HCT116 (cell line): ENCODE measurements at regions not wholly inside any gene's neighbourhood (a gene's known extent, or its start where the extent isn't known, plus 50 kb on each side); places are given as distances from the start of the nearest gene placed in this dataset.

ENCODE experiments used
- ATAC-seq: fragments of 200-7000 bp; cut with Tn5 transposase; 2 replicates; pipeline ENCODE4 v1.9.1; 2020; ENCODE audit warnings: mild to moderate bottlenecking, moderate library complexity
- BruUV-seq: library from RNA; stranded (reverse); fragments of 400-500 nt; replicated peaks from 2 replicates; lab custom pipeline; 2021; lab: Mats Ljungman, UMichigan
- CTCF ChIA-PET: fragments of 300-600 bp; sonication (Branson Sonifier 250); formaldehyde crosslinking; loops from one replicate; lab custom pipeline; 2021; ENCODE audit warnings: antibody characterized with exemption; lab: Charles Lee
- POLR2A ChIA-PET: fragments of 300-600, 350-600 bp; sonication (Branson Sonifier 250); formaldehyde crosslinking; loops from one replicate; lab custom pipeline; 2021; ENCODE audit warnings: antibody characterized with exemption; lab: Charles Lee
- RAD21 ChIA-PET, 2 experiments: fragments of 300-600 bp; sonication (Branson Sonifier 250); formaldehyde crosslinking; loops; one replicate each; lab custom pipeline; 2023; ENCODE audit warnings: low total read pairs in 2 of 2; ENCODE audit not compliant: uncharacterized antibody in 2 of 2, unreplicated experiment in 2 of 2, low non-redundant PET in 1 of 2; lab: Charles Lee
- DNase-seq: peaks from one replicate; pipeline ENCODE4 v3.0.0-alpha.2; 2010; ENCODE audit warnings: low read depth, low spot score
- H2AFZ ChIP-seq: fragments of 200-600 bp; shearing (Covaris generic), sonication (generic); 2 replicates; pipeline ENCODE4 v1.6.1; 2017; ENCODE audit warnings: low read depth, mixed run types, mixed read lengths, antibody characterized with exemption, low read length; ENCODE audit not compliant: poor library complexity, severe bottlenecking
- H3K27ac ChIP-seq: 2 replicates; pipeline ENCODE4 v1.5.1; 2012; ENCODE audit warnings: low read depth, low read length
- H3K27me3 ChIP-seq: fragments of 200-600 bp; sonication (generic); 2 replicates; pipeline ENCODE4 v1.6.1; 2016; ENCODE audit warnings: mixed run types, low read length, mixed read lengths; ENCODE audit not compliant: insufficient read depth
- H3K36me3 ChIP-seq, 2 experiments: fragments of 200-500 bp in 1 of 2; fragments of 200-600 bp in 1 of 2; sonication (Bioruptor generic) in 1 of 2; sonication (generic) in 1 of 2; 2 replicates each; pipeline versions ENCODE4 v1.5.1 to v1.6.1; 2014 to 2016; ENCODE audit warnings: low read length in 2 of 2, inconsistent platforms in 1 of 2, mixed read lengths in 1 of 2, mixed run types in 1 of 2; ENCODE audit not compliant: insufficient read depth in 2 of 2, control insufficient read depth in 1 of 2
- H3K4me1 ChIP-seq, 2 experiments: fragments of 200-600 bp in 1 of 2; sonication (generic) in 1 of 2; 2 replicates each; pipeline versions ENCODE4 v1.5.1 to v1.6.1; 2012 to 2017; ENCODE audit warnings: low read length in 2 of 2, inconsistent platforms in 1 of 2, mild to moderate bottlenecking in 1 of 2, mixed read lengths in 1 of 2, mixed run types in 1 of 2, moderate library complexity in 1 of 2; ENCODE audit not compliant: insufficient read depth in 2 of 2, control insufficient read depth in 1 of 2
- H3K4me2 ChIP-seq: fragments of 200-600 bp; sonication (generic); 2 replicates; pipeline ENCODE4 v1.6.1; 2017; ENCODE audit warnings: mixed run types, low read length, mixed read lengths
- H3K4me3 ChIP-seq, 2 experiments: fragments of 200-600 bp in 1 of 2; sonication (generic) in 1 of 2; replicated peaks in 1 of 2; 2 replicates each; pipeline ENCODE4 v1.5.1; 2011 to 2016; ENCODE audit warnings: low read length in 2 of 2, control low read depth in 1 of 2, low read depth in 1 of 2, mild to moderate bottlenecking in 1 of 2, mixed read lengths in 1 of 2, mixed run types in 1 of 2
- H3K79me2 ChIP-seq: fragments of 200-600 bp; sonication (generic); 2 replicates; pipeline ENCODE4 v1.6.1; 2017; ENCODE audit warnings: mild to moderate bottlenecking, mixed run types, low read length, moderate library complexity, mixed read lengths; ENCODE audit not compliant: insufficient read depth
- H3K9ac ChIP-seq: fragments of 200-600 bp; sonication (generic); 2 replicates; pipeline ENCODE4 v1.6.1; 2016; ENCODE audit warnings: low read length, mixed read lengths
- H3K9me2 ChIP-seq: fragments of 200-600 bp; sonication (generic), shearing (Covaris generic); 2 replicates; pipeline ENCODE4 v1.6.1; 2017; ENCODE audit warnings: mixed run types, mild to moderate bottlenecking, moderate library complexity; ENCODE audit not compliant: insufficient read depth
- H3K9me3 ChIP-seq, 2 experiments: fragments of 200-500 bp in 1 of 2; fragments of 200-600 bp in 1 of 2; sonication (Bioruptor generic) in 1 of 2; sonication (generic) in 1 of 2; 2 replicates each; pipeline ENCODE4 v1.6.1; 2014 to 2017; ENCODE audit warnings: low read length in 2 of 2, mixed read lengths in 2 of 2, inconsistent platforms in 1 of 2, low read depth in 1 of 2, mild to moderate bottlenecking in 1 of 2, mixed run types in 1 of 2, moderate library complexity in 1 of 2; ENCODE audit not compliant: control insufficient read depth in 1 of 2, insufficient read depth in 1 of 2
- H4K20me1 ChIP-seq: fragments of 200-600 bp; sonication (generic), shearing (Covaris generic); 2 replicates; pipeline ENCODE4 v1.6.1; 2017; ENCODE audit warnings: mixed run types, mild to moderate bottlenecking, moderate library complexity; ENCODE audit not compliant: insufficient read depth
- CBX3 ChIP-seq: IDR thresholded peaks from 2 replicates; pipeline ENCODE4 v1.6.1; 2012; ENCODE audit warnings: low read depth
- CEBPB ChIP-seq: IDR thresholded peaks from 2 replicates; pipeline ENCODE4 v1.6.1; 2012; ENCODE audit warnings: low read depth
- EGR1 ChIP-seq: IDR thresholded peaks from 2 replicates; pipeline ENCODE4 v1.6.1; 2012; ENCODE audit warnings: low read depth
- ELF1 ChIP-seq: IDR thresholded peaks from 2 replicates; pipeline ENCODE4 v1.6.1; 2012; ENCODE audit warnings: low read depth, borderline replicate concordance
- EZH2 ChIP-seq: fragments of 200-600 bp; sonication (generic); IDR thresholded peaks from 2 replicates; pipeline ENCODE4 v1.6.1; 2017; ENCODE audit warnings: antibody characterized with exemption, mixed run types
- POLR2A ChIP-seq: IDR thresholded peaks from 2 replicates; pipeline ENCODE4 v1.7.0; 2011; ENCODE audit warnings: borderline replicate concordance; ENCODE audit not compliant: insufficient read depth, insufficient read length; ENCODE audit errors: extremely low read depth
- SIN3A ChIP-seq: IDR thresholded peaks from 2 replicates; pipeline ENCODE4 v1.6.1; 2012; ENCODE audit warnings: low read depth
- SRF ChIP-seq: IDR thresholded peaks from 2 replicates; pipeline ENCODE4 v1.6.1; 2012; ENCODE audit warnings: low read depth
- YY1 ChIP-seq: IDR thresholded peaks from 2 replicates; pipeline ENCODE4 v1.6.1; 2011; ENCODE audit warnings: low read length, low read depth, moderate library complexity, mild to moderate bottlenecking; ENCODE audit not compliant: insufficient replicate concordance; ENCODE audit errors: extremely low read depth
- ZFX ChIP-seq: fragments of 450-650 bp; IDR thresholded peaks from 2 replicates; pipeline ENCODE4 v1.6.1; 2017
- ZNF274 ChIP-seq: fragments of 200-500 bp; sonication (Bioruptor generic); IDR thresholded peaks from 2 replicates; pipeline ENCODE4 v1.6.1; 2014; ENCODE audit warnings: mild to moderate bottlenecking, low read depth, low read length, inconsistent platforms
- intact Hi-C: fragments of 100-400 bp; cut with micrococcal nuclease; formaldehyde crosslinking; loops from 2 replicates; pipeline ENCODE4 v1.10.0; 2022
- TF ChIP-seq, protein P1 (sequence below): IDR thresholded peaks from 2 replicates; pipeline ENCODE4 v1.6.1; 2012
- TF ChIP-seq, protein P2 (sequence below): IDR thresholded peaks from 2 replicates; pipeline ENCODE4 v1.6.1; 2012; ENCODE audit warnings: low read depth
- TF ChIP-seq, protein P3 (sequence below): IDR thresholded peaks from 2 replicates; pipeline ENCODE4 v1.6.1; 2012
- TF ChIP-seq, protein P4 (sequence below), 3 experiments: fragments of 200-600 bp in 1 of 3; sonication (generic) in 1 of 3; IDR thresholded peaks in 2 of 3; conservative IDR thresholded peaks in 1 of 3; 2 replicates each; pipeline ENCODE4 v1.5.1; 2012 to 2017; ENCODE audit warnings: low read depth in 2 of 3, low read length in 2 of 3, antibody characterized with exemption in 1 of 3, borderline replicate concordance in 1 of 3, control low read depth in 1 of 3, mild to moderate bottlenecking in 1 of 3, mixed read lengths in 1 of 3, mixed run types in 1 of 3, moderate library complexity in 1 of 3; ENCODE audit not compliant: insufficient read depth in 1 of 3
- TF ChIP-seq, protein P5 (sequence below): IDR thresholded peaks from 2 replicates; pipeline ENCODE4 v1.6.1; 2011; ENCODE audit warnings: mild to moderate bottlenecking, low read length, moderate library complexity; ENCODE audit not compliant: insufficient replicate concordance; ENCODE audit errors: extremely low read depth

DNA sequence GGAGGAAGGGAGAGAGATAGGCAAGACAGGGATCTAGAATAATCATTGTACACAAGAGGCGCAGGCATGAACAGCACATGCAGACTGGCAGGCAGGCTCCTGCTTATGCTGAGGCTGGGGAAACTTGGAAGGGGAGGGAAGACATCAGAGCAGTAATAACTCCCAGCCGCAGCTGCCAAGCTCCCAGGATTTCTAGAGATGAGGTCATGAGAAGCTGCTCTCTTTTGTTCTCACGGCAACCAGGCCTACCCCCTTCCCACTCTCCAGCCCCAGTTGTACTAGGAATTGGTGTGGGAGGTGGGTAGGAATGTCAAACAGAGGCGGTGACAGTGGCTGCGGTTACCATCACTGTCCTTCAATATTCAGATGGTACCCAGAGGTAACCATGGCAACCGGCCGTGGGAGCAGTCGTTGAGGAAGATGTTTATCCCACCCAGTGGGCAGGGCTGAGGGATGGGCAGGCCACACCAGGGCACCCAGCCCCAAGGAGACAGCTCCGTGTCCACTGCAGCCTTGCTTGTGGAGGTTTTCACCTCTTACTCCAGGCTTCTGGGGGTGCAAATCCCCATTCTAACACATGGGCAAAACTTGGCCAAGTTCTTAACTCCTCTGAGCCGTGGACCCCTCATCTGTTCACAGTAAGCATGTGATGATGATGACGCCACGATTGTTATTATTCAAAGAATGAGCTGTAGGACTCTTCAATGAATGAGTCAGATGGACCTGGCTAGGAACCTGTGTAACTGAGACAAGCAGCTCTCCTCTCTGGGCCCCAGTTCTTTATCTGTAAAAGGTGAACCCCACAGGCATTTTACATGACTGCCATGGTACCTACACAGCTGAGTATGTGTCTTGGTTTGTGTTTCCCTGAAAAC, 360.8 kb upstream of the PROK2 start:
- Histone ChIP-seq H3K27ac (no peak overlapping the region), H3K9me2 (no peaks in the 10 kb centered on the region), H3K4me2 (no peak overlapping the region), H3K4me1 (no peaks in the 10 kb centered on the region), H3K36me3 (no peaks in the 10 kb centered on the region), H4K20me1 (no peaks in the 10 kb centered on the region), H3K9me3 (no peaks in the 10 kb centered on the region), H3K79me2 (no peaks in the 10 kb centered on the region), H3K4me3 (no peak overlapping the region), H3K27me3 (no peaks in the 10 kb centered on the region), H3K9ac (no peak overlapping the region), H2AFZ (no peak overlapping the region)
- ChIA-PET POLR2A (interaction anchor here (0.7 kb wide), 1 partner anchor 181 kb away, joined by 5 read pairs; no protein-coding TSS in a partner anchor), RAD21 (no interaction called here), CTCF (no interaction called here)
- intact Hi-C loops, result no loop called here
- DNase-seq (no peak), ATAC-seq (no peak)
- BruUV-seq, result no TSS peak
- no peak for TF ChIP-seq ZFX
- TF ChIP-seq, protein P1, sequence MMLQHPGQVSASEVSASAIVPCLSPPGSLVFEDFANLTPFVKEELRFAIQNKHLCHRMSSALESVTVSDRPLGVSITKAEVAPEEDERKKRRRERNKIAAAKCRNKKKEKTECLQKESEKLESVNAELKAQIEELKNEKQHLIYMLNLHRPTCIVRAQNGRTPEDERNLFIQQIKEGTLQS, result no peak
- TF ChIP-seq EZH2, result no peak
- no peak for TF ChIP-seq CBX3
- TF ChIP-seq CEBPB, result no peak
- TF ChIP-seq ZNF274, result no peak
- no peak for TF ChIP-seq ELF1
- TF ChIP-seq, protein P2, sequence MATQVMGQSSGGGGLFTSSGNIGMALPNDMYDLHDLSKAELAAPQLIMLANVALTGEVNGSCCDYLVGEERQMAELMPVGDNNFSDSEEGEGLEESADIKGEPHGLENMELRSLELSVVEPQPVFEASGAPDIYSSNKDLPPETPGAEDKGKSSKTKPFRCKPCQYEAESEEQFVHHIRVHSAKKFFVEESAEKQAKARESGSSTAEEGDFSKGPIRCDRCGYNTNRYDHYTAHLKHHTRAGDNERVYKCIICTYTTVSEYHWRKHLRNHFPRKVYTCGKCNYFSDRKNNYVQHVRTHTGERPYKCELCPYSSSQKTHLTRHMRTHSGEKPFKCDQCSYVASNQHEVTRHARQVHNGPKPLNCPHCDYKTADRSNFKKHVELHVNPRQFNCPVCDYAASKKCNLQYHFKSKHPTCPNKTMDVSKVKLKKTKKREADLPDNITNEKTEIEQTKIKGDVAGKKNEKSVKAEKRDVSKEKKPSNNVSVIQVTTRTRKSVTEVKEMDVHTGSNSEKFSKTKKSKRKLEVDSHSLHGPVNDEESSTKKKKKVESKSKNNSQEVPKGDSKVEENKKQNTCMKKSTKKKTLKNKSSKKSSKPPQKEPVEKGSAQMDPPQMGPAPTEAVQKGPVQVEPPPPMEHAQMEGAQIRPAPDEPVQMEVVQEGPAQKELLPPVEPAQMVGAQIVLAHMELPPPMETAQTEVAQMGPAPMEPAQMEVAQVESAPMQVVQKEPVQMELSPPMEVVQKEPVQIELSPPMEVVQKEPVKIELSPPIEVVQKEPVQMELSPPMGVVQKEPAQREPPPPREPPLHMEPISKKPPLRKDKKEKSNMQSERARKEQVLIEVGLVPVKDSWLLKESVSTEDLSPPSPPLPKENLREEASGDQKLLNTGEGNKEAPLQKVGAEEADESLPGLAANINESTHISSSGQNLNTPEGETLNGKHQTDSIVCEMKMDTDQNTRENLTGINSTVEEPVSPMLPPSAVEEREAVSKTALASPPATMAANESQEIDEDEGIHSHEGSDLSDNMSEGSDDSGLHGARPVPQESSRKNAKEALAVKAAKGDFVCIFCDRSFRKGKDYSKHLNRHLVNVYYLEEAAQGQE, result no peak
- no peak for TF ChIP-seq SIN3A
- no peak for TF ChIP-seq EGR1
- TF ChIP-seq, protein P3, sequence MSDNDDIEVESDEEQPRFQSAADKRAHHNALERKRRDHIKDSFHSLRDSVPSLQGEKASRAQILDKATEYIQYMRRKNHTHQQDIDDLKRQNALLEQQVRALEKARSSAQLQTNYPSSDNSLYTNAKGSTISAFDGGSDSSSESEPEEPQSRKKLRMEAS, result no peak
- TF ChIP-seq, protein P4, sequence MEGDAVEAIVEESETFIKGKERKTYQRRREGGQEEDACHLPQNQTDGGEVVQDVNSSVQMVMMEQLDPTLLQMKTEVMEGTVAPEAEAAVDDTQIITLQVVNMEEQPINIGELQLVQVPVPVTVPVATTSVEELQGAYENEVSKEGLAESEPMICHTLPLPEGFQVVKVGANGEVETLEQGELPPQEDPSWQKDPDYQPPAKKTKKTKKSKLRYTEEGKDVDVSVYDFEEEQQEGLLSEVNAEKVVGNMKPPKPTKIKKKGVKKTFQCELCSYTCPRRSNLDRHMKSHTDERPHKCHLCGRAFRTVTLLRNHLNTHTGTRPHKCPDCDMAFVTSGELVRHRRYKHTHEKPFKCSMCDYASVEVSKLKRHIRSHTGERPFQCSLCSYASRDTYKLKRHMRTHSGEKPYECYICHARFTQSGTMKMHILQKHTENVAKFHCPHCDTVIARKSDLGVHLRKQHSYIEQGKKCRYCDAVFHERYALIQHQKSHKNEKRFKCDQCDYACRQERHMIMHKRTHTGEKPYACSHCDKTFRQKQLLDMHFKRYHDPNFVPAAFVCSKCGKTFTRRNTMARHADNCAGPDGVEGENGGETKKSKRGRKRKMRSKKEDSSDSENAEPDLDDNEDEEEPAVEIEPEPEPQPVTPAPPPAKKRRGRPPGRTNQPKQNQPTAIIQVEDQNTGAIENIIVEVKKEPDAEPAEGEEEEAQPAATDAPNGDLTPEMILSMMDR (IDR thresholded peaks at IDR 0.05 in 2 of 3, conservative IDR thresholded peaks at IDR 0.05 in 1 of 3; ENCODE audit: borderline replicate concordance in 1 of 3, insufficient read depth in 1 of 3, low read depth in 2 of 3, low read length in 2 of 3), result no peak
- TF ChIP-seq, protein P5, sequence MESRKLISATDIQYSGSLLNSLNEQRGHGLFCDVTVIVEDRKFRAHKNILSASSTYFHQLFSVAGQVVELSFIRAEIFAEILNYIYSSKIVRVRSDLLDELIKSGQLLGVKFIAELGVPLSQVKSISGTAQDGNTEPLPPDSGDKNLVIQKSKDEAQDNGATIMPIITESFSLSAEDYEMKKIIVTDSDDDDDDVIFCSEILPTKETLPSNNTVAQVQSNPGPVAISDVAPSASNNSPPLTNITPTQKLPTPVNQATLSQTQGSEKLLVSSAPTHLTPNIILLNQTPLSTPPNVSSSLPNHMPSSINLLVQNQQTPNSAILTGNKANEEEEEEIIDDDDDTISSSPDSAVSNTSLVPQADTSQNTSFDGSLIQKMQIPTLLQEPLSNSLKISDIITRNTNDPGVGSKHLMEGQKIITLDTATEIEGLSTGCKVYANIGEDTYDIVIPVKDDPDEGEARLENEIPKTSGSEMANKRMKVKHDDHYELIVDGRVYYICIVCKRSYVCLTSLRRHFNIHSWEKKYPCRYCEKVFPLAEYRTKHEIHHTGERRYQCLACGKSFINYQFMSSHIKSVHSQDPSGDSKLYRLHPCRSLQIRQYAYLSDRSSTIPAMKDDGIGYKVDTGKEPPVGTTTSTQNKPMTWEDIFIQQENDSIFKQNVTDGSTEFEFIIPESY, result no peak
- no peak for TF ChIP-seq SRF
- TF ChIP-seq POLR2A, result no peak
- no peak for TF ChIP-seq YY1
